GM11168 (cell line): ENCODE measurements at regions not wholly inside any gene's neighbourhood (a gene's known extent, or its start where the extent isn't known, plus 50 kb on each side); places are given as distances from the start of the nearest gene placed in this dataset.

ENCODE experiments used
- in situ Hi-C: fragments of 300-500 bp; cut with MboI; formaldehyde crosslinking; loops from one replicate; pipeline ENCODE4 v1.12.0; 2022; ENCODE audit warnings: low sequenced_read_pairs; ENCODE audit not compliant: unreplicated experiment

GRCh38 chr5:73997960-73998359, 372.0 kb downstream of the ARHGEF28 start:
- in situ Hi-C loops = no loop called here

GRCh38 chr5:73996151-73996755, 370.3 kb downstream of the ARHGEF28 start:
- in situ Hi-C loops = no loop called here

- in situ Hi-C loops = no loop called here
These were observed 369.0 kb downstream of the ARHGEF28 start for GRCh38 chr5:73994963-73995362.
